ENCODE measurements at regions not wholly inside any gene's neighbourhood (a gene's known extent, or its start where the extent isn't known, plus 50 kb on each side); places are given as distances from the start of the nearest gene placed in this dataset.

DNA sequence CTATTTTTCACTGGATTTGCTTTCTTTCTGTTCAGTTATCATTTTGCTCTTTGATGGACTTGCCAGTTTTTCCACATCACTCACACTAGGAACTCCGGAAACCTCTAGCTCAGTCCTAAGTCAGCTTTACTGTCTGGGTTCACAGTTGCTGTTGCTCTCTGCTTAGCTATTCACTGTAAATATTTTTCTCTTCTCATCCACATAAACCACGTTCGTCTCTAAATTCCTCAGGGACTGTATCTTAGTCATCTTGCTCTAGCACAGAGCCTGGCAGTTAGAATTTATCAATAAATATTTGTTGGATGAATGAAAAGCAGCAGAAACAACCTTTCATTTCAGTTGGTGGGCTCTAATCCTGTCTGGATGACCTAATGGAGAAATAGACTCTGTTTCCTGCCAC, 119.4 kb upstream of the DMD start:
- TF ChIP-seq EP300 (IDR thresholded peaks at IDR 0.05), result no peak
- TF ChIP-seq POLR2AphosphoS5 (IDR thresholded peaks at IDR 0.05), result no peak
- no peak for TF ChIP-seq CTCF (IDR thresholded peaks at IDR 0.05)
- TF ChIP-seq POLR2A (IDR thresholded peaks at IDR 0.05; ENCODE audit: low read depth), result no peak

All from esophagus muscularis mucosa (tissue), 4 donors.